ENCODE measurements at regions not wholly inside any gene's neighbourhood (a gene's known extent, or its start where the extent isn't known, plus 50 kb on each side); places are given as distances from the start of the nearest gene placed in this dataset.

GRCh38 chr5:73298772-73299630 is 126.0 kb downstream of the TMEM174 start:
- no peak overlapping the region for H3K27ac ChIP-seq (ENCODE audit: insufficient read depth, low read length, poor library complexity, severe bottlenecking)
- no peak overlapping the region for H3K4me3 Mint-ChIP-seq
- DNase-seq: peak in 1 of 3 donors; percentile 11
- H3K36me3 Mint-ChIP-seq: no peaks in the 10 kb centered on the region
- peaks cover 50% of the 10 kb centered on the region for H3K27me3 ChIP-seq (ENCODE audit: control insufficient read depth, insufficient read depth, low read length)
- no peak overlapping the region for H3K4me3 ChIP-seq (ENCODE audit: low read depth, low read length)
- peaks cover 0 to 9% (median 0%) of the 10 kb centered on the region in 7 donors for H3K9me3 Mint-ChIP-seq
- H3K27ac Mint-ChIP-seq: no peak overlapping the region
- H3K36me3 ChIP-seq (ENCODE audit: control insufficient read depth, insufficient read depth, low read length): no peaks in the 10 kb centered on the region
- H3K9me3 ChIP-seq (ENCODE audit: control insufficient read depth in 2 of 2, low read length in 2 of 2): no peaks in the 10 kb centered on the region
- peaks cover 3% of the 10 kb centered on the region for H3K4me1 ChIP-seq (ENCODE audit: control insufficient read depth, insufficient read depth, low read length, poor library complexity, severe bottlenecking)
- no peak for ATAC-seq (ENCODE audit: low read depth in 2 of 2)
- H3K27me3 Mint-ChIP-seq: peaks cover 81% of the 10 kb centered on the region
- H3K4me1 Mint-ChIP-seq: peaks cover 0 to 17% (median 6%) of the 10 kb centered on the region in 4 donors

DNA sequence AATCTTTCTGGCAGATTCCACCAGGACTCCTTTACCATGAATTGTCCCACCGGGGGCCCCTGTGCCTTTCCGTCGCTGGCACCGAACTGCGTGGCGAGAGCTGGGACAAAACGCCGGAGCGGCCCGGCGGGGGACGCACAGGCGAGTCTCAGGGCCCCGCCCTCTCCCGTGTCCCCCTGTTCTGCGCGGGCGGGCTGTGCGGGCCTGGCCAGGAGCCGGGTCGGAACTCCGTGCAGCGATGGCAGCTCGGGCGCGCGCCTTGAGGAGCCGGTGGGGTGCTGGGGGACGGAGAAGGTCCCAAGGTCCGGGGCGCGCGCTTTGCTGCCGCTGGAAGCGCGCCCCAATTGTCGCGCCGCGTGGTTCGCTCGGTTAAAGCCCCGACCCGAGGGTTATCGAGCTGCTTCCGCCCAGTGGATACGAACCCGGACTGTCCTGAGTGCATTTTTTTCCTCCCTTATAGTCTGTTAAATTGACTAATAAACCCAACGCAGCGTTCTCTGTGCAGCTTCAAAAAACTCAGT is 125.3 kb downstream of the TMEM174 start:
- Mint-ChIP-seq H3K27me3 (peaks cover 77% of the 10 kb centered on the region), H3K4me3 (no peak overlapping the region), H3K27ac (no peak overlapping the region), H3K9me3 (peaks cover 0 to 9% (median 0%) of the 10 kb centered on the region in 7 donors), H3K36me3 (no peaks in the 10 kb centered on the region), H3K4me1 (peaks cover 0 to 17% (median 6%) of the 10 kb centered on the region in 4 donors)
- no peak for DNase-seq
- H3K9me3 ChIP-seq (ENCODE audit: control insufficient read depth in 2 of 2, low read length in 2 of 2): no peaks in the 10 kb centered on the region
- H3K36me3 ChIP-seq (ENCODE audit: control insufficient read depth, insufficient read depth, low read length): no peaks in the 10 kb centered on the region
- no peak overlapping the region for H3K4me3 ChIP-seq (ENCODE audit: low read depth, low read length)
- peaks cover 3% of the 10 kb centered on the region for H3K4me1 ChIP-seq (ENCODE audit: control insufficient read depth, insufficient read depth, low read length, poor library complexity, severe bottlenecking)
- peaks cover 47% of the 10 kb centered on the region for H3K27me3 ChIP-seq (ENCODE audit: control insufficient read depth, insufficient read depth, low read length)
- no peak overlapping the region for H3K27ac ChIP-seq (ENCODE audit: insufficient read depth, low read length, poor library complexity, severe bottlenecking)
- ATAC-seq (ENCODE audit: low read depth in 2 of 2): no peak

DNA sequence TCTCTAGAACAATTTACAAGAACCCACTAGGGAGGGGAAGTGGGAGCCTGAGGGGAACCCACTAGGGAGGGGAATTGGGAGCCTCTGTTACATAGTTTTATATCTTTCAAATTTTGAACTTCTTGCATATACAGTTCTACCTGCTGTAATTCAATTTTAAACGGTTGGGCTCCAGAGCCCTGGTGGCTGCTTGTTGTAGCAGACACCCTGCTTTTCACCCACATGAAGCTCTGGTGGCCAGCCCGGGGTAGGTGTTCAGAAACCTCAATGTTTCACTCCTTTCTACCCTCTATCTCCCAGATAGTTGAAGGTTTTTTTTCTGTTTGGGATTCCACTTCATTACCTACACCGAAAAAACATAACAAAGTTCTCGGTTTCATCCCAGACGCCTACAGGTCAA is 124.4 kb downstream of the TMEM174 start:
- Histone ChIP-seq H3K27me3 (ENCODE audit: control insufficient read depth, insufficient read depth, low read length) (peaks cover 42% of the 10 kb centered on the region), H3K4me1 (ENCODE audit: control insufficient read depth, insufficient read depth, low read length, poor library complexity, severe bottlenecking) (peaks cover 3% of the 10 kb centered on the region), H3K27ac (ENCODE audit: insufficient read depth, low read length, poor library complexity, severe bottlenecking) (no peak overlapping the region), H3K36me3 (ENCODE audit: control insufficient read depth, insufficient read depth, low read length) (no peaks in the 10 kb centered on the region), H3K4me3 (ENCODE audit: low read depth, low read length) (no peak overlapping the region), H3K9me3 (ENCODE audit: control insufficient read depth in 2 of 2, low read length in 2 of 2) (no peaks in the 10 kb centered on the region)
- Mint-ChIP-seq H3K9me3 (peaks cover 0 to 9% (median 0%) of the 10 kb centered on the region in 7 donors), H3K36me3 (no peaks in the 10 kb centered on the region), H3K27ac (no peak overlapping the region), H3K27me3 (peaks cover 80% of the 10 kb centered on the region), H3K4me3 (no peak overlapping the region), H3K4me1 (peaks cover 0 to 13% (median 6%) of the 10 kb centered on the region in 4 donors)
- no peak for ATAC-seq (ENCODE audit: low read depth in 2 of 2)
- DNase-seq: no peak

DNA sequence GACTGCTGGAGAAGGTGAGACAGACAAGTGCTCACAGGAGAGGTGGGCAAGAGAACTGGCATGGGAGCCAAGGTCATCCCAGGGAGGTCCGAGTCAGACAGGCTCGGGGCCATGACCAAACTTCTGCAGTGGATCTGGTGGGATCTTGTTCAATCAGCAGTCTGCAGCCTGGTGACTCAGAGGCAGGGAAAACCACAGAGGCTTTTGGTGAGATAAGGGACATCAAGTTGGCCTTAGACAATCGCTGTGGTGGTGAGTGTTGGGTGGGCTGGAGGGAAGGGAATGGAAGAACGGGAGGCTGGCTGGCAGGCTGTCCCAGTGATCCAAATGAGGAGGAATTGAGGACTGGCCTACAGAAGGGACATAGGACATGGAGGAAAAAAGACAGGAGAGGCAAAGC is 123.8 kb downstream of the TMEM174 start:
- H3K4me3 ChIP-seq (ENCODE audit: low read depth, low read length): no peak overlapping the region
- no peak overlapping the region for H3K27ac ChIP-seq (ENCODE audit: insufficient read depth, low read length, poor library complexity, severe bottlenecking)
- H3K27me3 ChIP-seq (ENCODE audit: control insufficient read depth, insufficient read depth, low read length): peaks cover 36% of the 10 kb centered on the region
- H3K9me3 ChIP-seq (ENCODE audit: control insufficient read depth in 2 of 2, low read length in 2 of 2): no peaks in the 10 kb centered on the region
- Mint-ChIP-seq H3K27ac (peak overlapping the region in 1 of 3 donors; percentile 88), H3K4me3 (peak overlapping the region in 2 of 4 donors; percentile 22 to 39), H3K27me3 (peaks cover 73% of the 10 kb centered on the region), H3K36me3 (no peaks in the 10 kb centered on the region), H3K9me3 (peaks cover 0 to 9% (median 0%) of the 10 kb centered on the region in 7 donors), H3K4me1 (peaks cover 0 to 13% (median 6%) of the 10 kb centered on the region in 4 donors)
- H3K36me3 ChIP-seq (ENCODE audit: control insufficient read depth, insufficient read depth, low read length): no peaks in the 10 kb centered on the region
- ATAC-seq (ENCODE audit: low read depth in 2 of 2) (no peak), DNase-seq (no peak)
- peaks cover 3% of the 10 kb centered on the region for H3K4me1 ChIP-seq (ENCODE audit: control insufficient read depth, insufficient read depth, low read length, poor library complexity, severe bottlenecking)

- no peak overlapping the region for H3K27ac ChIP-seq (ENCODE audit: insufficient read depth, low read length, poor library complexity, severe bottlenecking)
- H3K27me3 ChIP-seq (ENCODE audit: control insufficient read depth, insufficient read depth, low read length): peaks cover 31% of the 10 kb centered on the region
- no peak for DNase-seq
- no peaks in the 10 kb centered on the region for H3K9me3 ChIP-seq (ENCODE audit: control insufficient read depth in 2 of 2, low read length in 2 of 2)
- Mint-ChIP-seq H3K27ac (no peak overlapping the region), H3K4me1 (peaks cover 0 to 13% (median 6%) of the 10 kb centered on the region in 4 donors), H3K36me3 (no peaks in the 10 kb centered on the region), H3K9me3 (peaks cover 0 to 6% (median 0%) of the 10 kb centered on the region in 7 donors), H3K4me3 (no peak overlapping the region), H3K27me3 (peaks cover 73% of the 10 kb centered on the region)
- no peak overlapping the region for H3K4me3 ChIP-seq (ENCODE audit: low read depth, low read length)
- ATAC-seq (ENCODE audit: low read depth in 2 of 2): no peak
- no peaks in the 10 kb centered on the region for H3K36me3 ChIP-seq (ENCODE audit: control insufficient read depth, insufficient read depth, low read length)
- peaks cover 3% of the 10 kb centered on the region for H3K4me1 ChIP-seq (ENCODE audit: control insufficient read depth, insufficient read depth, low read length, poor library complexity, severe bottlenecking)
Measured at GRCh38 chr5:73295921-73296320, 122.9 kb downstream of the TMEM174 start.

DNA sequence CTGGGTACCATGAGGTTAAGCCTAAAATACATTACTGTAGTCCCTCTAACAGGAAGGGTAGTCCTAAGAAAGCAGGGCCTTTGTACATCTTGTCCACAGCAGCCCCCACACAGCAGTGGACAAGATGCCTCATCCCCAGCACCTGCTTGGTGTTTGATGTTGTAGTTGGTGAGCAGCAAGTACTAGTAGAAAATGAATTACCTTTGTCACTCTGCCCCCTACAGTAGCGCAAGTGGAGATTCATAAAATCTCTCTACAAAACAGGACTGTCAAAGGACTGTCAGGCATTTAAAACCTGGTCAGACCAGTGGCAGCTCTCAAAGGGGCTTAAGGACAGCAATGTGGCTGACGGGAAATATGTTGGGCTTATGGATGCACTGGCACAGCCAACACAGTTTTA is 122.5 kb downstream of the TMEM174 start:
- H3K27ac ChIP-seq (ENCODE audit: insufficient read depth, low read length, poor library complexity, severe bottlenecking): no peak overlapping the region
- peaks cover 3% of the 10 kb centered on the region for H3K4me1 ChIP-seq (ENCODE audit: control insufficient read depth, insufficient read depth, low read length, poor library complexity, severe bottlenecking)
- H3K27ac Mint-ChIP-seq: no peak overlapping the region
- H3K9me3 ChIP-seq (ENCODE audit: control insufficient read depth in 2 of 2, low read length in 2 of 2): no peaks in the 10 kb centered on the region
- no peak overlapping the region for H3K4me3 Mint-ChIP-seq
- DNase-seq (no peak), ATAC-seq (ENCODE audit: low read depth in 2 of 2) (no peak)
- H3K27me3 Mint-ChIP-seq: peaks cover 70% of the 10 kb centered on the region
- H3K9me3 Mint-ChIP-seq: peaks cover 0 to 6% (median 0%) of the 10 kb centered on the region in 7 donors
- no peak overlapping the region for H3K4me3 ChIP-seq (ENCODE audit: low read depth, low read length)
- peaks cover 0 to 13% (median 3%) of the 10 kb centered on the region in 4 donors for H3K4me1 Mint-ChIP-seq
- H3K36me3 Mint-ChIP-seq: no peaks in the 10 kb centered on the region
- peaks cover 27% of the 10 kb centered on the region for H3K27me3 ChIP-seq (ENCODE audit: control insufficient read depth, insufficient read depth, low read length)
- no peaks in the 10 kb centered on the region for H3K36me3 ChIP-seq (ENCODE audit: control insufficient read depth, insufficient read depth, low read length)

DNA sequence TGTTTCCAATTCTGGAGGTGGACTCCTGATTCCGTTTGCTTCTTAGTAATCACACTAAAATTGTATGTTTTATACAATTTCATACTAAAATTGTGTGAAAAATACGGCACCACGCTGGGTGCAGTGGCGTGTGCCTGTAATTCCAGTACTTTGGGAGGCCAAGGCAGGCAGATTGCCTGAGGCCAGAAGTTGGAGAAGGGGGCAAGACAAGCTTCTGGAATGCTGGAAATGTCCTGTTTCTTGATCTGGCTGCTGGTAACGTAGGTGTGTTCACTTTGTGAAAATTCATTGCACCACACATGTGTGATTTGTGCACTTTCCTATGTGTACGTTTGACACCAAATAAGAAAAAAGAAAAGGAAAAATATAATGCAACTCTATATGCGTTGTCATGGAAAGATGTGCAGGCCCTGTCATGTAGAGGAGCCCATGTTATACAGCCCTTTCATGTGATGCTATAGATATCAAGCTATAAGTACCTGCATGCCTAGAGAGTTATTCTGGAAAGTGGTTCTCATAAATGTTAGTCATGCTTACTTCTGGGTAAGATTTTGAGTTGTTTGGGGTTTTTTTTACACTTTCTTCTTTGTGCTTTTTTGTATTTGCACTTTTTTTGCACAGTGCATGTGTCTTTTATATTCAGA is 119.9 kb downstream of the TMEM174 start:
- no peak overlapping the region for H3K27ac ChIP-seq (ENCODE audit: insufficient read depth, low read length, poor library complexity, severe bottlenecking)

More for the DNA sequence above, 119.9 kb downstream of the TMEM174 start:
- H3K9me3 Mint-ChIP-seq: peaks cover 0 to 12% (median 0%) of the 10 kb centered on the region in 7 donors
- no peak overlapping the region for H3K4me3 Mint-ChIP-seq
- Histone ChIP-seq H3K4me1 (ENCODE audit: control insufficient read depth, insufficient read depth, low read length, poor library complexity, severe bottlenecking) (no peaks in the 10 kb centered on the region), H3K36me3 (ENCODE audit: control insufficient read depth, insufficient read depth, low read length) (no peaks in the 10 kb centered on the region), H3K9me3 (ENCODE audit: control insufficient read depth in 2 of 2, low read length in 2 of 2) (no peaks in the 10 kb centered on the region), H3K4me3 (ENCODE audit: low read depth, low read length) (no peak overlapping the region), H3K27me3 (ENCODE audit: control insufficient read depth, insufficient read depth, low read length) (peaks cover 26% of the 10 kb centered on the region)
- no peak for DNase-seq
- ATAC-seq (ENCODE audit: low read depth in 2 of 2): no peak
- H3K4me1 Mint-ChIP-seq: peaks cover 0 to 2% (median 0%) of the 10 kb centered on the region in 4 donors
- H3K36me3 Mint-ChIP-seq: no peaks in the 10 kb centered on the region
- H3K27me3 Mint-ChIP-seq: peaks cover 58% of the 10 kb centered on the region
- no peak overlapping the region for H3K27ac Mint-ChIP-seq
